UCSD-AML1 (cell line): ENCODE measurements at regions not wholly inside any gene's neighbourhood (a gene's known extent, or its start where the extent isn't known, plus 50 kb on each side); places are given as distances from the start of the nearest gene placed in this dataset.
"Not testable (repeated sequence)": the region's sequence is repeated elsewhere in the genome, so short reads cannot be mapped to it uniquely, and the experiment has no call there.

ENCODE experiments used
- DNase-seq: peaks from one replicate; lab custom pipeline; 2025; ENCODE audit not compliant: unreplicated experiment; lab: John Stamatoyannopoulos, UW

GRCh38 chr17:26936645-26937044 is 357.3 kb upstream of the WSB1 start:
- DNase-seq = not testable (repeated sequence)

- DNase-seq = not testable (repeated sequence)
Measured at GRCh38 chr17:26937750-26938322, 356.1 kb upstream of the WSB1 start.

- DNase-seq = not testable (repeated sequence)
Measured at GRCh38 chr17:26939755-26940154, 354.2 kb upstream of the WSB1 start.

GRCh38 chr17:26940587-26940986 is 353.3 kb upstream of the WSB1 start:
- not testable (repeated sequence) for DNase-seq

GRCh38 chr17:26962255-26963162 is 331.4 kb upstream of the WSB1 start:
- DNase-seq = no peak

GRCh38 chr17:26963163-26963503 is 330.8 kb upstream of the WSB1 start:
- DNase-seq = no peak

GRCh38 chr17:26965898-26966624 is 327.9 kb upstream of the WSB1 start:
- DNase-seq = not testable (repeated sequence)

- not testable (repeated sequence) for DNase-seq
Measured at GRCh38 chr17:26966625-26967179, 327.2 kb upstream of the WSB1 start.

GRCh38 chr17:26981845-26982425 is 312.0 kb upstream of the WSB1 start:
- DNase-seq = not testable (repeated sequence)

GRCh38 chr17:26982563-26982962 is 311.4 kb upstream of the WSB1 start:
- not testable (repeated sequence) for DNase-seq

GRCh38 chr17:26987851-26988250 is 306.1 kb upstream of the WSB1 start:
- not testable (repeated sequence) for DNase-seq

- DNase-seq = not testable (repeated sequence)
Measured at GRCh38 chr17:26994648-26995047, 299.3 kb upstream of the WSB1 start.

GRCh38 chr17:26996146-26996916 is 297.6 kb upstream of the WSB1 start:
- not testable (repeated sequence) for DNase-seq

GRCh38 chr17:27007734-27008531 is 286.0 kb upstream of the WSB1 start:
- DNase-seq = not testable (repeated sequence)

GRCh38 chr17:27009087-27009486 is 284.8 kb upstream of the WSB1 start:
- DNase-seq = no peak

- DNase-seq = peak; percentile 4
Measured at GRCh38 chr17:27010138-27010537, 283.8 kb upstream of the WSB1 start.

- DNase-seq = not testable (repeated sequence)
Measured at GRCh38 chr17:27030552-27030951, 263.4 kb upstream of the WSB1 start.

GRCh38 chr17:27038676-27039075 is 255.2 kb upstream of the WSB1 start:
- DNase-seq = peak; percentile 10

GRCh38 chr17:27045039-27045438 is 248.9 kb upstream of the WSB1 start:
- not testable (repeated sequence) for DNase-seq
